ENCODE measurements at regions not wholly inside any gene's neighbourhood (a gene's known extent, or its start where the extent isn't known, plus 50 kb on each side); places are given as distances from the start of the nearest gene placed in this dataset.
"Not testable (repeated sequence)": the region's sequence is repeated elsewhere in the genome, so short reads cannot be mapped to it uniquely, and the experiment has no call there.

GRCh38 chr2:239727776-239728600 is 297.2 kb downstream of the NDUFA10 start:
- no peak for DNase-seq (ENCODE audit: low read depth in 2 of 2)

GRCh38 chr2:239727182-239727775 is 297.9 kb downstream of the NDUFA10 start:
- DNase-seq (ENCODE audit: low read depth in 2 of 2), result no peak

GRCh38 chr2:239726631-239727181 is 298.4 kb downstream of the NDUFA10 start:
- no peak for DNase-seq (ENCODE audit: low read depth in 2 of 2)

GRCh38 chr2:239726091-239726591 is 299.0 kb downstream of the NDUFA10 start:
- no peak for DNase-seq (ENCODE audit: low read depth in 2 of 2)

- no peak for DNase-seq (ENCODE audit: low read depth in 2 of 2)
Measured at GRCh38 chr2:239725551-239725890, 299.6 kb downstream of the NDUFA10 start.

- no peak for DNase-seq (ENCODE audit: low read depth in 2 of 2)
Measured at GRCh38 chr2:239724851-239725550, 300.1 kb downstream of the NDUFA10 start.

- no peak for DNase-seq (ENCODE audit: low read depth in 2 of 2)
Measured at GRCh38 chr2:239724194-239724849, 300.8 kb downstream of the NDUFA10 start.

GRCh38 chr2:239723486-239724193 is 301.5 kb downstream of the NDUFA10 start:
- DNase-seq (ENCODE audit: low read depth in 2 of 2), result no peak

- no peak for DNase-seq (ENCODE audit: low read depth in 2 of 2)
Measured at GRCh38 chr2:239722760-239723470, 302.2 kb downstream of the NDUFA10 start.

GRCh38 chr2:239721991-239722759 is 303.0 kb downstream of the NDUFA10 start:
- DNase-seq (ENCODE audit: low read depth in 2 of 2), result no peak

GRCh38 chr2:239721531-239721930 is 303.6 kb downstream of the NDUFA10 start:
- no peak for DNase-seq (ENCODE audit: low read depth in 2 of 2)

GRCh38 chr2:239720361-239721360 is 304.5 kb downstream of the NDUFA10 start:
- no peak for DNase-seq (ENCODE audit: low read depth in 2 of 2)

- DNase-seq (ENCODE audit: low read depth in 2 of 2), result no peak
Measured at GRCh38 chr2:239719791-239720360, 305.3 kb downstream of the NDUFA10 start.

- not testable (repeated sequence) for DNase-seq (ENCODE audit: low read depth in 2 of 2)
Measured at GRCh38 chr2:239718991-239719390, 306.2 kb downstream of the NDUFA10 start.

- DNase-seq (ENCODE audit: low read depth in 2 of 2), result no peak
Measured at GRCh38 chr2:239717706-239718105, 307.4 kb downstream of the NDUFA10 start.

GRCh38 chr2:239717319-239717675 is 307.8 kb downstream of the NDUFA10 start:
- DNase-seq (ENCODE audit: low read depth in 2 of 2), result no peak

- DNase-seq (ENCODE audit: low read depth in 2 of 2), result no peak
Measured at GRCh38 chr2:239716536-239717318, 308.4 kb downstream of the NDUFA10 start.

Data from fibroblast of skin of left biceps (primary cell).